Thyroid gland (tissue), 4 donors: ENCODE measurements at regions not wholly inside any gene's neighbourhood (a gene's known extent, or its start where the extent isn't known, plus 50 kb on each side); places are given as distances from the start of the nearest gene placed in this dataset.

ENCODE experiments used
- CTCF ChIP-seq, 6 experiments: fragments of 200-600 bp in 3 of 6; fragments of 450-650 bp in 3 of 6; sonication (generic) in 3 of 6; IDR thresholded peaks; one replicate each; pipeline ENCODE4 v1.5.1; 2016 to 2019; ENCODE audit warnings: antibody characterized with exemption in 6 of 6, mild to moderate bottlenecking in 2 of 6, inconsistent platforms in 1 of 6, moderate library complexity in 1 of 6
- POLR2A ChIP-seq, 2 donors: fragments of 450-650 bp; IDR thresholded peaks; one replicate each; pipeline ENCODE4 v1.6.1; 2017; ENCODE audit warnings: antibody characterized with exemption in 2 of 2, mild to moderate bottlenecking in 2 of 2, moderate library complexity in 1 of 2

- TF ChIP-seq POLR2A (IDR thresholded peaks at IDR 0.05) = no peak
- TF ChIP-seq CTCF (IDR thresholded peaks at IDR 0.05) = no peak
Measured at GRCh38 chrX:140354431-140355120, 150.3 kb downstream of the SOX3 start.
